MM.1S (cell line): ENCODE measurements at regions not wholly inside any gene's neighbourhood (a gene's known extent, or its start where the extent isn't known, plus 50 kb on each side); places are given as distances from the start of the nearest gene placed in this dataset.

ENCODE experiments used
- DNase-seq: peaks from one replicate; pipeline ENCODE4 v3.0.0-alpha.2; 2015
- H2AFZ ChIP-seq: fragments of 300-600 bp; sonication (generic); 2 replicates; pipeline ENCODE4 v1.6.0; 2016; ENCODE audit warnings: antibody characterized with exemption, low read length
- H3F3A ChIP-seq: fragments of 300-600 bp; sonication (generic); 2 replicates; pipeline ENCODE4 v1.6.1; 2016; ENCODE audit warnings: mild to moderate bottlenecking, antibody characterized with exemption, low read length, moderate library complexity, mixed read lengths; ENCODE audit not compliant: insufficient read depth
- H3K27ac ChIP-seq: fragments of 300-600 bp; sonication (generic); 2 replicates; pipeline ENCODE4 v1.5.1; 2016; ENCODE audit warnings: mild to moderate bottlenecking, low read length
- H3K27me3 ChIP-seq: fragments of 300-600 bp; sonication (generic); replicated peaks from 2 replicates; pipeline ENCODE4 v1.6.0; 2016; ENCODE audit warnings: low read length; ENCODE audit not compliant: insufficient read depth
- H3K36me3 ChIP-seq: fragments of 300-600 bp; sonication (generic); replicated peaks from 2 replicates; pipeline ENCODE4 v1.6.1; 2016; ENCODE audit warnings: mild to moderate bottlenecking, low read length, mixed read lengths; ENCODE audit not compliant: insufficient read depth
- H3K4me1 ChIP-seq: fragments of 300-600 bp; sonication (generic); 2 replicates; pipeline ENCODE4 v1.6.1; 2016; ENCODE audit warnings: low read length, mixed read lengths
- H3K4me2 ChIP-seq: fragments of 300-600 bp; sonication (generic); 2 replicates; pipeline ENCODE4 v1.6.0; 2016; ENCODE audit warnings: low read depth, low read length
- H3K4me3 ChIP-seq: fragments of 300-600 bp; sonication (generic); 2 replicates; pipeline ENCODE4 v1.5.1; 2016; ENCODE audit warnings: low read length, mixed read lengths
- H3K79me2 ChIP-seq: fragments of 300-600 bp; sonication (generic); 2 replicates; pipeline ENCODE4 v1.6.1; 2016; ENCODE audit warnings: mixed run types, low read length, mixed read lengths
- H3K9ac ChIP-seq: fragments of 300-600 bp; sonication (generic); 2 replicates; pipeline ENCODE4 v1.6.1; 2016; ENCODE audit warnings: low read length, mixed read lengths
- H3K9me2 ChIP-seq: fragments of 300-600 bp; sonication (generic); replicated peaks from 2 replicates; pipeline ENCODE4 v1.6.1; 2016; ENCODE audit warnings: mild to moderate bottlenecking, low read length, mixed read lengths; ENCODE audit not compliant: insufficient read depth
- H3K9me3 ChIP-seq: fragments of 300-600 bp; sonication (generic); replicated peaks from 2 replicates; pipeline ENCODE4 v1.6.1; 2016; ENCODE audit warnings: mild to moderate bottlenecking, low read length, mixed read lengths; ENCODE audit not compliant: insufficient read depth
- H4K20me1 ChIP-seq: fragments of 300-600 bp; sonication (generic); 2 replicates; pipeline ENCODE4 v1.6.1; 2016; ENCODE audit warnings: mild to moderate bottlenecking, low read length, moderate library complexity, mixed read lengths; ENCODE audit not compliant: insufficient read depth
- CTCF ChIP-seq: fragments of 300-600 bp; sonication (generic); IDR thresholded peaks from 2 replicates; pipeline ENCODE4 v1.5.1; 2016; ENCODE audit warnings: antibody characterized with exemption, low read length, mixed read lengths
- EZH2 ChIP-seq: fragments of 300-600 bp; sonication (generic); optimal IDR thresholded peaks from 2 replicates; pipeline ENCODE3; 2017; ENCODE audit warnings: low read depth, mild to moderate bottlenecking, antibody characterized with exemption, low read length, mixed read lengths
- EZH2phosphoT487 ChIP-seq: fragments of 300-600 bp; sonication (generic); IDR thresholded peaks from 2 replicates; pipeline ENCODE4 v1.6.1; 2018; ENCODE audit warnings: antibody characterized with exemption, low read length

- Histone ChIP-seq H3K9me3 (no peaks in the 10 kb centered on the region), H3K4me2 (no peak overlapping the region), H3K9me2 (no peaks in the 10 kb centered on the region), H3K9ac (no peak overlapping the region), H3K4me1 (no peaks in the 10 kb centered on the region), H3K27ac (no peak overlapping the region), H3F3A (no peaks in the 10 kb centered on the region), H3K79me2 (no peaks in the 10 kb centered on the region), H3K27me3 (peaks cover 4% of the 10 kb centered on the region; the same call in 1 of the 2 replicates), H4K20me1 (no peaks in the 10 kb centered on the region), H2AFZ (no peak overlapping the region), H3K36me3 (no peaks in the 10 kb centered on the region), H3K4me3 (no peak overlapping the region)
- no peak for TF ChIP-seq EZH2phosphoT487
- no peak for TF ChIP-seq EZH2
- no peak for TF ChIP-seq CTCF
- DNase-seq, result no peak
These were observed 175.3 kb downstream of the KIF26A start for GRCh38 chr14:104313674-104314073.

- H3K4me3 ChIP-seq, result no peak overlapping the region
- TF ChIP-seq EZH2phosphoT487 (no peak), EZH2 (no peak), CTCF (no peak)
These were observed 176.0 kb downstream of the KIF26A start for GRCh38 chr14:104314251-104314941.

GRCh38 chr14:104315169-104315568, 176.8 kb downstream of the KIF26A start:
- Histone ChIP-seq H3K9me2 (no peaks in the 10 kb centered on the region), H3K79me2 (no peaks in the 10 kb centered on the region), H3K27me3 (peaks cover 4% of the 10 kb centered on the region; the same call in 1 of the 2 replicates), H3K27ac (no peak overlapping the region), H4K20me1 (no peaks in the 10 kb centered on the region), H3K4me1 (no peaks in the 10 kb centered on the region), H3K4me2 (no peak overlapping the region), H3K4me3 (no peak overlapping the region), H3K36me3 (no peaks in the 10 kb centered on the region), H2AFZ (no peak overlapping the region), H3K9me3 (no peaks in the 10 kb centered on the region), H3K9ac (no peak overlapping the region), H3F3A (no peaks in the 10 kb centered on the region)
- no peak for DNase-seq
- TF ChIP-seq EZH2 (no peak), CTCF (no peak), EZH2phosphoT487 (no peak)

More at GRCh38 chr14:104314251-104314941, 176.0 kb downstream of the KIF26A start:
- Histone ChIP-seq H3K27me3 (peaks cover 4% of the 10 kb centered on the region; the same call in 1 of the 2 replicates), H3F3A (no peaks in the 10 kb centered on the region), H4K20me1 (no peaks in the 10 kb centered on the region), H3K9ac (no peak overlapping the region), H3K27ac (no peak overlapping the region), H3K9me2 (no peaks in the 10 kb centered on the region), H3K4me1 (no peaks in the 10 kb centered on the region), H3K79me2 (no peaks in the 10 kb centered on the region), H3K4me2 (no peak overlapping the region), H2AFZ (no peak overlapping the region), H3K36me3 (no peaks in the 10 kb centered on the region), H3K9me3 (no peaks in the 10 kb centered on the region)
- DNase-seq, result no peak
